HepG2 (cell line): ENCODE measurements at regions not wholly inside any gene's neighbourhood (a gene's known extent, or its start where the extent isn't known, plus 50 kb on each side); places are given as distances from the start of the nearest gene placed in this dataset.

Experiments
- ATAC-seq: fragments of 200-7000 bp; cut with Tn5 transposase; 3 replicates; pipeline ENCODE4 v1.9.1; 2020; ENCODE audit warnings: mild to moderate bottlenecking, moderate library complexity
- BruUV-seq: library from RNA; stranded (reverse); fragments of 400-500 nt; replicated peaks from 2 replicates; lab custom pipeline; 2021; lab: Mats Ljungman, UMichigan
- CTCF ChIA-PET: fragments of 300-600 bp; formaldehyde crosslinking; extraction: SDS; loops from one replicate; lab custom pipeline; 2021; ENCODE audit warnings: low total read pairs, inconsistent platforms, low intra/inter-chr PET ratio; lab: Yijun Ruan, JAX
- POLR2A ChIA-PET: fragments of 350-600 bp; sonication (Branson Sonifier 250); formaldehyde crosslinking; loops from one replicate; lab custom pipeline; 2020; ENCODE audit warnings: antibody characterized with exemption, inconsistent platforms; lab: Yijun Ruan, JAX
- DNase-seq: peaks from one replicate; pipeline ENCODE4 v3.0.0-alpha.2; 2015; ENCODE audit warnings: low spot score
- FAIRE-seq: peaks from 3 replicates; lab custom pipeline; 2011; peaks lifted over from hg19 to GRCh38; lab: Jason Lieb, UNC
- H2AFZ ChIP-seq: one replicate; pipeline ENCODE4 v1.6.1; 2011; ENCODE audit warnings: low read length, inconsistent platforms
- H3K27ac ChIP-seq: fragments of 300-600 bp; 3 replicates; pipeline ENCODE4 v1.8.0; 2011; ENCODE audit warnings: mixed run types, mild to moderate bottlenecking, mixed read lengths, low read length, inconsistent platforms; ENCODE audit not compliant: insufficient read depth; ENCODE audit errors: extremely low read length
- H3K27me3 ChIP-seq, 2 experiments: fragments of 200-600 bp in 1 of 2; 2 replicates in 1 of 2; 3 replicates in 1 of 2; pipeline versions ENCODE4 v1.6.0 to v1.8.0; 2011; ENCODE audit warnings: low read length in 2 of 2, mild to moderate bottlenecking in 2 of 2, moderate library complexity in 2 of 2, inconsistent platforms in 1 of 2; ENCODE audit not compliant: insufficient read depth in 2 of 2, control insufficient read depth in 1 of 2
- H3K36me3 ChIP-seq, 2 experiments: fragments of 200-600 bp in 1 of 2; replicated peaks in 1 of 2; 2 replicates in 1 of 2; 3 replicates in 1 of 2; pipeline versions ENCODE4 v1.5.1 to v1.8.0; 2011; ENCODE audit warnings: low read length in 2 of 2, inconsistent platforms in 1 of 2; ENCODE audit not compliant: insufficient read depth in 2 of 2, control insufficient read depth in 1 of 2
- H3K4me1 ChIP-seq: 2 replicates; pipeline ENCODE4 v1.5.1; 2012; ENCODE audit warnings: low read length, inconsistent platforms; ENCODE audit not compliant: insufficient read depth
- H3K4me2 ChIP-seq: 2 replicates; pipeline ENCODE4 v1.6.0; 2011; ENCODE audit warnings: low read depth, low read length, inconsistent platforms
- H3K4me3 ChIP-seq, 3 experiments: fragments of 200-600 bp in 1 of 3; sonication (generic), shearing (Covaris generic) in 1 of 3; replicated peaks in 1 of 3; 2 replicates each; pipeline ENCODE4 v1.5.1; 2011 to 2016; ENCODE audit warnings: low read length in 3 of 3, inconsistent platforms in 2 of 3, low read depth in 2 of 3, mild to moderate bottlenecking in 2 of 3, control low read depth in 1 of 3, mixed read lengths in 1 of 3; ENCODE audit not compliant: insufficient read depth in 1 of 3
- H3K79me2 ChIP-seq: one replicate; pipeline ENCODE4 v1.6.1; 2011; ENCODE audit warnings: low read length, inconsistent platforms; ENCODE audit not compliant: insufficient read depth
- H3K9ac ChIP-seq: 2 replicates; pipeline ENCODE4 v1.6.0; 2011; ENCODE audit warnings: mild to moderate bottlenecking, low read depth, low read length, inconsistent platforms; ENCODE audit not compliant: insufficient read depth
- H3K9me3 ChIP-seq: 2 replicates; pipeline ENCODE4 v1.5.1; 2012; ENCODE audit warnings: mild to moderate bottlenecking, low read length
- H4K20me1 ChIP-seq: 2 replicates; pipeline ENCODE4 v1.6.0; 2011; ENCODE audit warnings: inconsistent platforms, mild to moderate bottlenecking, low read length, moderate library complexity; ENCODE audit not compliant: insufficient read depth
- CAMTA2 ChIP-seq: sonication (generic); formaldehyde crosslinking; IDR thresholded peaks from 2 replicates; pipeline ENCODE4 v1.4.0; 2020; ENCODE audit warnings: mild to moderate bottlenecking, missing genetic modification reagents, borderline replicate concordance
- CCDC6 ChIP-seq: sonication (generic); formaldehyde crosslinking; IDR thresholded peaks from 2 replicates; pipeline ENCODE4 v1.8.1; 2022; ENCODE audit warnings: mild to moderate bottlenecking, missing genetic modification reagents, moderate library complexity
- FOXO1 ChIP-seq: sonication (generic); formaldehyde crosslinking; IDR thresholded peaks from 2 replicates; pipeline ENCODE4 v1.4.0; 2020; ENCODE audit warnings: missing genetic modification reagents
- KLF9 ChIP-seq: IDR thresholded peaks from 2 replicates; pipeline ENCODE4 v1.6.1; 2016; ENCODE audit warnings: low read depth
- MZF1 ChIP-seq: sonication (generic); formaldehyde crosslinking; IDR thresholded peaks from 2 replicates; pipeline ENCODE4 v1.8.1; 2023; ENCODE audit warnings: mild to moderate bottlenecking, missing genetic modification reagents, borderline replicate concordance
- NFE2L1 ChIP-seq: sonication (generic); formaldehyde crosslinking; IDR thresholded peaks from 2 replicates; pipeline ENCODE4 v1.4.0; 2020; ENCODE audit warnings: missing genetic modification reagents, mild to moderate bottlenecking, borderline replicate concordance
- POLR2AphosphoS5 ChIP-seq: IDR thresholded peaks from 2 replicates; pipeline ENCODE4 v1.6.1; 2012; ENCODE audit warnings: low read depth, low read length
- SMAD3 ChIP-seq: sonication (generic); formaldehyde crosslinking; IDR thresholded peaks from 2 replicates; pipeline ENCODE4 v1.4.0; 2020; ENCODE audit warnings: missing genetic modification reagents
- SNAPC5 ChIP-seq: sonication (generic); formaldehyde crosslinking; IDR thresholded peaks from 2 replicates; pipeline ENCODE4 v1.8.1; 2023; ENCODE audit warnings: mild to moderate bottlenecking, missing genetic modification reagents, borderline replicate concordance
- SNRNP70 ChIP-seq: fragments of 200-400 bp; formaldehyde crosslinking; IDR thresholded peaks from 2 replicates; pipeline ENCODE4 v1.6.1; 2017; ENCODE audit warnings: mild to moderate bottlenecking, low read depth, low read length, moderate library complexity
- SP4 ChIP-seq: sonication (generic); formaldehyde crosslinking; IDR thresholded peaks from 2 replicates; pipeline ENCODE4 v1.8.1; 2023; ENCODE audit warnings: mild to moderate bottlenecking, missing genetic modification reagents
- SSRP1 ChIP-seq: IDR thresholded peaks from 2 replicates; pipeline ENCODE4 v1.6.1; 2016; ENCODE audit warnings: control low read depth
- ZBTB14 ChIP-seq: sonication (generic); formaldehyde crosslinking; IDR thresholded peaks from 2 replicates; pipeline ENCODE4 v1.4.0; 2020; ENCODE audit warnings: missing genetic modification reagents
- ZMAT3 ChIP-seq: sonication (generic); formaldehyde crosslinking; conservative IDR thresholded peaks from 2 replicates; pipeline ENCODE4 v1.7.0; 2021; ENCODE audit warnings: missing genetic modification reagents
- ZNF207 ChIP-seq: fragments of 450-650 bp; IDR thresholded peaks from 2 replicates; pipeline ENCODE4 v1.6.1; 2016; ENCODE audit warnings: antibody characterized with exemption, borderline replicate concordance
- ZNF274 ChIP-seq: sonication (generic); formaldehyde crosslinking; IDR thresholded peaks from 2 replicates; pipeline ENCODE4 v1.5.1; 2020; ENCODE audit warnings: mild to moderate bottlenecking, missing genetic modification reagents
- ZNF543 ChIP-seq: sonication (generic); formaldehyde crosslinking; IDR thresholded peaks from 2 replicates; pipeline ENCODE4 v1.4.0; 2020; ENCODE audit warnings: mild to moderate bottlenecking, missing genetic modification reagents
- ZNF570 ChIP-seq: sonication (generic); formaldehyde crosslinking; IDR thresholded peaks from 2 replicates; pipeline ENCODE4 v1.4.0; 2020; ENCODE audit warnings: mild to moderate bottlenecking, missing genetic modification reagents, borderline replicate concordance
- ZNF629 ChIP-seq: sonication (generic); formaldehyde crosslinking; conservative IDR thresholded peaks from 2 replicates; pipeline ENCODE4 v1.5.0; 2020; ENCODE audit warnings: missing genetic modification reagents
- WGBS: methylation state at CpG from one replicate; pipeline ENCODE4 v1.1.6; 2017; ENCODE audit warnings: low lambda C conversion rate; 5-methylcytosine and 5-hydroxymethylcytosine counted together
- in situ Hi-C: cut with HindIII; loops from 2 replicates; pipeline ENCODE4 v1.10.0; 2017; ENCODE audit warnings: low pct_unique_long_range_greater_than_20kb; ENCODE audit not compliant: extremely low pct_ligation_motif_present
- intact Hi-C: fragments of 100-400 bp; cut with micrococcal nuclease; formaldehyde crosslinking; loops from one replicate; pipeline ENCODE4 v1.10.0; 2022; ENCODE audit not compliant: unreplicated experiment

- FAIRE-seq: no peak
These were observed 273.0 kb downstream of the LTN1 start for GRCh38 chr21:28719723-28720122.

More at GRCh38 chr21:28719723-28720122, 273.0 kb downstream of the LTN1 start:
- no peak overlapping the region for H3K4me2 ChIP-seq
- no peak for DNase-seq
- no peak for ATAC-seq
- no peaks in the 10 kb centered on the region for H4K20me1 ChIP-seq
- 46% methylated on average over 3 of the region's 3 CpGs for WGBS
- intact Hi-C loops (no loop called here), in situ Hi-C loops (no loop called here)
- no peak for TF ChIP-seq ZNF570 (CRISPR knock-in tag)
- no peak for TF ChIP-seq ZNF207
- no peak for TF ChIP-seq SNAPC5 (CRISPR knock-in tag)
- no peak for TF ChIP-seq ZNF274 (CRISPR knock-in tag)
- no peak for TF ChIP-seq NFE2L1 (CRISPR knock-in tag)
- no peak for TF ChIP-seq SMAD3 (CRISPR knock-in tag)
- TF ChIP-seq POLR2AphosphoS5: no peak
- TF ChIP-seq CAMTA2 (CRISPR knock-in tag): no peak
- no peak for TF ChIP-seq ZNF543
- TF ChIP-seq SSRP1 (CRISPR knock-in tag): no peak
- no peak for TF ChIP-seq FOXO1 (CRISPR knock-in tag)
- no peak for TF ChIP-seq ZMAT3 (CRISPR knock-in tag)
- no peak for TF ChIP-seq SNRNP70
- no peak for TF ChIP-seq KLF9
- no peak for TF ChIP-seq MZF1
- TF ChIP-seq SP4 (CRISPR knock-in tag): no peak
- no peak for TF ChIP-seq ZNF629 (CRISPR knock-in tag)
- no peak for TF ChIP-seq ZBTB14 (CRISPR knock-in tag)
- no peak for TF ChIP-seq CCDC6 (CRISPR knock-in tag)
- no peak overlapping the region for H3K9ac ChIP-seq
- ChIA-PET POLR2A (no interaction called here), CTCF (no interaction called here)
- H3K4me3 ChIP-seq: no peak overlapping the region
- H3K27me3 ChIP-seq: no peaks in the 10 kb centered on the region
- no peak overlapping the region for H2AFZ ChIP-seq
- BruUV-seq: no TSS peak
- H3K36me3 ChIP-seq: no peaks in the 10 kb centered on the region
- no peak overlapping the region for H3K27ac ChIP-seq
- peaks cover 8% of the 10 kb centered on the region; the same call in 1 of the 2 replicates for H3K9me3 ChIP-seq
- no peaks in the 10 kb centered on the region for H3K4me1 ChIP-seq
- H3K79me2 ChIP-seq: no peaks in the 10 kb centered on the region
